Cardiac muscle cell (in vitro differentiated cells and primary cell): ENCODE measurements at regions not wholly inside any gene's neighbourhood (a gene's known extent, or its start where the extent isn't known, plus 50 kb on each side); places are given as distances from the start of the nearest gene placed in this dataset.
"Not testable (repeated sequence)": the region's sequence is repeated elsewhere in the genome, so short reads cannot be mapped to it uniquely, and the experiment has no call there.

Source experiments
- DNase-seq, 2 donors: peaks; one replicate each; pipeline versions ENCODE4 v3.0.0 to v3.0.0-alpha.2; 2010 to 2017; ENCODE audit warnings: low read depth in 1 of 2, low spot score in 1 of 2
- H3K27ac ChIP-seq: fragments of 200-600 bp; sonication (generic); 2 replicates; pipeline ENCODE4 v1.5.1; 2016
- H3K27me3 ChIP-seq: fragments of 200-600 bp; sonication (generic); 2 replicates; pipeline ENCODE4 v1.6.0; 2016; ENCODE audit warnings: control low read depth
- H3K36me3 ChIP-seq: fragments of 200-600 bp; sonication (generic); 2 replicates; pipeline ENCODE4 v1.5.1; 2016; ENCODE audit warnings: control low read depth
- H3K4me1 ChIP-seq: fragments of 200-600 bp; sonication (generic); 2 replicates; pipeline ENCODE4 v1.8.1; 2017; ENCODE audit warnings: low read depth, mild to moderate bottlenecking, mixed run types
- H3K4me3 ChIP-seq: fragments of 200-600 bp; sonication (generic); 2 replicates; pipeline ENCODE4 v1.5.1; 2016; ENCODE audit warnings: mild to moderate bottlenecking
- H3K9me3 ChIP-seq: fragments of 200-600 bp; sonication (generic); 2 replicates; pipeline ENCODE4 v1.5.1; 2017; ENCODE audit warnings: low read depth, mild to moderate bottlenecking, control low read depth
- TF ChIP-seq, protein P1 (sequence below): IDR thresholded peaks from 2 replicates; pipeline ENCODE4 v1.5.1; 2012; ENCODE audit warnings: low read depth, mild to moderate bottlenecking, low read length

DNA sequence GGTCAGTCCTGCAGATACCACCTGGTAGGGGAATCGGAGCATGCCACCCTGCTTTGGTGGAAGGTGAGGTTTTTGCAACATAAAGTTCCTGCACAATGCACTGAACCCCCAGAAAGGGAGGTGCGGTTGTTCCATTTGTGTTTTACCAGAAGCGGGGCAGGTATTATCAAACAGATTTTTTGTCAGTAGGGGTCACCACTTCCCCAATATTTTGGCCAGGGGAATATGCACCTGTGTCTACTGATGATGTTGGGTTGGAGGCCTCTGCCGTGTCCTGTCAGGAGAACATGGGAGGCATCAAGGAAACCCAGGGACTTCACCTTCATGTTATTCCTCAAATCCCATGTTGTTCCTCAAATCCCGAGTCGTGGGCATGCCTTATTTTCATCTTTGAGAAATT lies 438.7 kb downstream of the NTRK2 start:
- H3K4me1 ChIP-seq, result no peaks in the 10 kb centered on the region
- H3K27me3 ChIP-seq, result no peaks in the 10 kb centered on the region
- TF ChIP-seq, protein P1, sequence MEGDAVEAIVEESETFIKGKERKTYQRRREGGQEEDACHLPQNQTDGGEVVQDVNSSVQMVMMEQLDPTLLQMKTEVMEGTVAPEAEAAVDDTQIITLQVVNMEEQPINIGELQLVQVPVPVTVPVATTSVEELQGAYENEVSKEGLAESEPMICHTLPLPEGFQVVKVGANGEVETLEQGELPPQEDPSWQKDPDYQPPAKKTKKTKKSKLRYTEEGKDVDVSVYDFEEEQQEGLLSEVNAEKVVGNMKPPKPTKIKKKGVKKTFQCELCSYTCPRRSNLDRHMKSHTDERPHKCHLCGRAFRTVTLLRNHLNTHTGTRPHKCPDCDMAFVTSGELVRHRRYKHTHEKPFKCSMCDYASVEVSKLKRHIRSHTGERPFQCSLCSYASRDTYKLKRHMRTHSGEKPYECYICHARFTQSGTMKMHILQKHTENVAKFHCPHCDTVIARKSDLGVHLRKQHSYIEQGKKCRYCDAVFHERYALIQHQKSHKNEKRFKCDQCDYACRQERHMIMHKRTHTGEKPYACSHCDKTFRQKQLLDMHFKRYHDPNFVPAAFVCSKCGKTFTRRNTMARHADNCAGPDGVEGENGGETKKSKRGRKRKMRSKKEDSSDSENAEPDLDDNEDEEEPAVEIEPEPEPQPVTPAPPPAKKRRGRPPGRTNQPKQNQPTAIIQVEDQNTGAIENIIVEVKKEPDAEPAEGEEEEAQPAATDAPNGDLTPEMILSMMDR, result no peak
- H3K4me3 ChIP-seq, result no peak overlapping the region
- H3K9me3 ChIP-seq, result no peaks in the 10 kb centered on the region
- H3K27ac ChIP-seq, result no peak overlapping the region
- H3K36me3 ChIP-seq, result no peaks in the 10 kb centered on the region
- DNase-seq, result no peak

GRCh38 chr9:85089188-85089969 lies 419.9 kb downstream of the NTRK2 start:
- no peaks in the 10 kb centered on the region for H3K4me1 ChIP-seq
- TF ChIP-seq, protein P1, result no peak
- peak in 1 of 2 donors; percentile 20 for DNase-seq

DNA sequence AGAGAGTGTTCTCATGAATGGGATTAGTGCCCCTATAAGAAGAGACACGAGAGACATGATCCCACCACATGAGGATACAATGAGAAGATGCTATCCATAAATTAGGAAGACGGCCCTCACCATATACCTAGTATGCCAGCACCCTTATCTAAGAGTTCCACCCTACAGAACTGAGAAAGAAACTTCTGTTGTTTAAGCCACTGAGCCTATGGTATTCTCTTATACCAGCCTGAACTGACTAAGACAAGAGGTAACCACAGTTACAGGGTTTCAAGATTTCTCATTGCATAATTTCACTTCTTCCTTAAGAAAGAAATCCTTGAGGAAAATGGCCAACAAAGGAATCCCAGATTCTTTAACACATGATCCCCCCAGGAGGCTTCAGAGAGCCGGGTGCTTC lies 412.4 kb downstream of the NTRK2 start:
- no peaks in the 10 kb centered on the region for H3K36me3 ChIP-seq
- no peaks in the 10 kb centered on the region for H3K9me3 ChIP-seq
- no peak for DNase-seq
- no peaks in the 10 kb centered on the region for H3K27me3 ChIP-seq
- H3K27ac ChIP-seq, result no peak overlapping the region
- H3K4me3 ChIP-seq, result no peak overlapping the region
- TF ChIP-seq, protein P1, result no peak
- no peaks in the 10 kb centered on the region for H3K4me1 ChIP-seq

More at GRCh38 chr9:85089188-85089969, 419.9 kb downstream of the NTRK2 start:
- Histone ChIP-seq H3K27ac (no peak overlapping the region), H3K4me3 (no peak overlapping the region), H3K36me3 (no peaks in the 10 kb centered on the region), H3K9me3 (no peaks in the 10 kb centered on the region), H3K27me3 (no peaks in the 10 kb centered on the region)

GRCh38 chr9:85079349-85079748 lies 409.8 kb downstream of the NTRK2 start:
- no peak overlapping the region for H3K27ac ChIP-seq
- H3K4me3 ChIP-seq, result no peak overlapping the region
- TF ChIP-seq, protein P1, result no peak
- H3K27me3 ChIP-seq, result no peaks in the 10 kb centered on the region
- DNase-seq, result no peak
- no peaks in the 10 kb centered on the region for H3K36me3 ChIP-seq
- no peaks in the 10 kb centered on the region for H3K4me1 ChIP-seq
- no peaks in the 10 kb centered on the region for H3K9me3 ChIP-seq

- no peak overlapping the region for H3K4me3 ChIP-seq
- no peaks in the 10 kb centered on the region for H3K9me3 ChIP-seq
- H3K4me1 ChIP-seq, result no peaks in the 10 kb centered on the region
- TF ChIP-seq, protein P1, result no peak
- no peak for DNase-seq
- H3K27me3 ChIP-seq, result no peaks in the 10 kb centered on the region
- H3K27ac ChIP-seq, result no peak overlapping the region
- no peaks in the 10 kb centered on the region for H3K36me3 ChIP-seq
Observed at GRCh38 chr9:85077944-85078343, 408.4 kb downstream of the NTRK2 start.

GRCh38 chr9:85077146-85077545 lies 407.6 kb downstream of the NTRK2 start:
- not testable (repeated sequence) for H3K4me1 ChIP-seq, H3K36me3 ChIP-seq, H3K27me3 ChIP-seq, H3K9me3 ChIP-seq, H3K27ac ChIP-seq, H3K4me3 ChIP-seq, DNase-seq
